Fibroblast of skin of right biceps (primary cell): ENCODE measurements at regions not wholly inside any gene's neighbourhood (a gene's known extent, or its start where the extent isn't known, plus 50 kb on each side); places are given as distances from the start of the nearest gene placed in this dataset.
"Not testable (repeated sequence)": the region's sequence is repeated elsewhere in the genome, so short reads cannot be mapped to it uniquely, and the experiment has no call there.

Source experiments
- DNase-seq: peaks from one replicate; pipeline ENCODE4 v3.0.0-alpha.2; 2013

DNA sequence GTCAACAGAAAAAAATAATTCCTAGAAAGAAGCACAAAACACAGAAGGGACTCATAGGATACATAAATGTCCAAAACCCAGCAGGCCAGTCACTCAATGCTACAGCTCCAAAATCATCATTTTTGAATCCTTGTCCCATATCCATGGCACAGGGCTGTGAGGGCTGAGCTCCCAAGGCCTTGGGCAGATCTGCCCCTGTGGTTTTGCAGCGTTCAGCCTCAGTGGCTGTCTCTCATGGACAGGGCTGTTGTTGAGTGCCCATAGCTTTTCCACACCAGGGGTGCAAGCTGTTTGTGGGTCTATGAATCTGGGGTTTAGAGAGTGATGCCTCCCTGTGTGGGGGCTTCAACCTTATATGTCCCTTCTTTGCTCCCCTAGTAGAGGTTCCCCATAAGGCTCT lies 243.2 kb downstream of the CWH43 start:
- DNase-seq: not testable (repeated sequence)

DNA sequence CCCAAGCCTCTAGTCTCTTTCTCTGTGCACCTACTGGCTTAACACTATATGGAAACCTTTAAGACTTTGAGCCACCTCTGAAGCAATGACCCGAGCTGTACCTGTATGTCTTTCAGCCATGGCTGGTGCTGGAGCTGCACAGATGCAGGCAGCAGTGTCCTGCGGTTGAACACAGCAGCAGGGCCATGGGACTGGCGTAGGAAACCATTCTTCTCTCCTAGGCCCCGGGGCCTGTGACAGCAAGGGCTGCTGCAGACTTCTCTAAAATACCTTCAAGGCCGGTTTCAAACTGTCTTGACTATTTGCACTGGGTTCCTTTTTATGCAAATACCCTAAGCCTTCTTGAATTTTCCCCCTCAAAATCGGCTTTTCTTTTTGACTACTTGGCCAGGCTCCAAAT lies 243.6 kb downstream of the CWH43 start:
- not testable (repeated sequence) for DNase-seq

DNA sequence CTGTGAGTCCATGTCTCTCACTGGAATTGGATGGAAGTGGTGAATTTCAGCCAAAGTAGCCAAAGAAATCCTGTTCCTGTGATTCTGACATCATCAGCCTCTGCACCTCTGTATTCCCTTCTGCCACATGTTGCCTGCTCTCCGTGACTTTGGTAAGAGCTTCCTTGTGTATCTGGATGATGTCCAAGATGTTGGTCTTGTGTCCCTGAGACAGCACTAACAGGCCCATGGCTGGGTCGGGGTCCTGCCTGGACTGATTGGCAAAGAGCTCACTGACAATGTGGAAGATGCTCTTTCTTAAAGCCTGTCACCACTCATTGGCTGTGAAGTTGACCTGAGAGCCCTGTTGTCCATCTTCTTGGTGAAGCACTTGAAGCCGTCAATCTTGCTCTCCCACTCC lies 247.3 kb downstream of the CWH43 start:
- DNase-seq: not testable (repeated sequence)

DNA sequence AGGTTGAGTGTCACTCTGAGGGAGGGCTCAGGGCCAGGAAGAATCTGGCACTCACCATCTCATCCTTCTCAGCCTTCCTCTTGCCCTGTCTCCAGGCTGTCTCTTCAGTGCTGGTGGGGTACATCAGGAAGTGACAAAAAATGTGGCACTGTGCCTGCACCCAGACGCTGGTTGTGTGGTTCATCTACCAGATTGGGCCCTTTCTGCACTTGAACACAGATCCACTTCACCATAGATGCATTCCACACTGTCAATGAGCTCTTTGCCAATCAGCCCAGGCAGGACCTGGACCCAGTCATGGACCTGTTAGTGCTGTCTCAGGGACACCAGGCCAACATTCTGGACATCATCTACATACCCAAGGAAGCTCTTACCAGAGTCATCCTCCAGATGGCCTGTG lies 247.7 kb downstream of the CWH43 start:
- DNase-seq: not testable (repeated sequence)

DNA sequence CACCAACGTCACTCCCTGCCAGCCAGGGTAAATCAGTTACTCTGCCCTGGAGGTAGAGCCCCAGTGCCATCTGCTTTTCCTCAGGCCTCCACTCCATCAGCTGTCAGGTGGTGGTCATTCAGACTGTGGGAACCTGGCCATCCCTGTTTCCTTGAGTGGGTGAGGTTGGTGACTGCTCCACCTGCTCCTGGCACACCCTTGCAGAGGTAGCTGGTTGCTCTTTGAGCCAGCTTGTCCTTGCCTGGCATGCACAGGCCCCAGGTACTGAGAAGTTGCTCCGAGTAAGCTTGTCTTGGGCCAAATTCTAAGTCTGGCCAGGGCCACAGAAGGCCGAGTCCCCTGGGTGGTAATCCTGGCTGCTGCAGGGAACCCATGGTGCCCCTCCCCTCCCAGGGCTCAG lies 248.3 kb downstream of the CWH43 start:
- DNase-seq: not testable (repeated sequence)

DNA sequence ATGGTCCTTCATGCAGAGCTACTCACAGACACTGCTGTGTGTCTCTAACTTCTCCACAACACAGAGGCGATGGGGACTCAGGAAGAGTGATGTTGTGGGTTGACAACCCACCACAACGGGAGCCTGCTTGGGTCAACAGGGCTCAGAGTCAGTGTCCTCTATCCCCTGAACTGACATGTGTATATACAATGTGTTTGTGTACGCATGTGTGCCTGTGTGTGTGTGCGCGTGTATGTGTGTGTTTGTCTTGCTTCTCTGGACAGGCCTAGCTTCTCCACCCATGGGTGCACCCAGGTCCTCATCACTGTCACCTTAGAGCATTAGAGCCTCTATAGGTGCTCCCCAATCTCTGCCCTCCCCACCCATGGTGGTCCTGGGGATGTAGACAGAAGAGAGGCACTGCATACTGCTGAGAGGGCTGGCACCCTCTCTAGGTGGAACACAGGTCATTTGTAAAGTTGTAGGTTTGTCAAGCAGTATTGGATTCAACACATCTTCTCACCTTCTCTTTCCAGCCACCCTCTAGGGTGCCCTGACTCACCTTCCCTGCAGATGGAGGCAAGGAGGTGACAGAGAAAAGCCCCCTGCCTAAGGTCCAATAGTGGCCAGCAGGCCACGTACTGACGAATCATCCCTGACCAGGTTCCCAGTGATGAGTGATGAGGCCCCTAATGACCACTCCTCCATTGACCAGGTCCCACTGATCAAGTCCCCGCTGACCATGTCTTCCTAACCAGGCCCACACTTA lies 249.5 kb downstream of the CWH43 start:
- DNase-seq: not testable (repeated sequence)

DNA sequence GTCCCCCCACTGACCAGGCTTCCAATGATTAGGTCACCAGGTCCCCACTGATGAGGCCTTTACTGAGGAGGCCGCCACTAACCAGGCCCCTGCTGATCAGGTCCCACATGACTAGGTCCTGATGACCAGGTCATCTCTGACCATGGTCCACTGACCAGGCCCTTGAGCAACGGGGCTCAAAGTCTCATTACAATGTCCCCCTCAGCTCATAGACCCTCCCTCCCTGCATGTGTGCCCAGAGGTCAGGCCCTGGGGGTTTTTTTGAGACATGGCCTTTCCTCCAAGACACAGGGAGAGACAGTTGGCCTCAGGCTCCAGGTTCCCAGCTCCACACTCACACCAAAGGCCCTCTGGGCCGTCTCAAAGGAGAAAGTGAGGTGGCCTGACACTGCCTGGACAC lies 250.4 kb downstream of the CWH43 start:
- DNase-seq: not testable (repeated sequence)

DNA sequence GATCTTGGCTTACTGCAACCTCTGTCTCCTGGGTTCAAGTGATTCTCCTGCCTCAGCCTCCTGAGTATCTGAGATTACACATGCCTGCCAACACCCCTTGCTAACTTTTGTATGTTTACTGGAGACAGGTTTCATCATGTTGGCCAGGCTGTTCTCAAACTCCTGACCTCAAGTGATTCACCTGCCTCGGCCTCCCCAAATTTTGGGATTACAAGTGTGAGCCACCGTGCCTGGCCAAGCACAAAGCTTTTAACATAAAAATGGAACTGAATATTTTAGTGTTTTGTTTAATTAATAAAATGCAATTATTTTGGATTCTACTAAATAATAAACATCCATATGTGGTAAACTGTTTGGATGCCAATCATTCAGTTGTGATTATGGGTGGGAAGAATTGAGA lies 255.2 kb downstream of the CWH43 start:
- not testable (repeated sequence) for DNase-seq

DNA sequence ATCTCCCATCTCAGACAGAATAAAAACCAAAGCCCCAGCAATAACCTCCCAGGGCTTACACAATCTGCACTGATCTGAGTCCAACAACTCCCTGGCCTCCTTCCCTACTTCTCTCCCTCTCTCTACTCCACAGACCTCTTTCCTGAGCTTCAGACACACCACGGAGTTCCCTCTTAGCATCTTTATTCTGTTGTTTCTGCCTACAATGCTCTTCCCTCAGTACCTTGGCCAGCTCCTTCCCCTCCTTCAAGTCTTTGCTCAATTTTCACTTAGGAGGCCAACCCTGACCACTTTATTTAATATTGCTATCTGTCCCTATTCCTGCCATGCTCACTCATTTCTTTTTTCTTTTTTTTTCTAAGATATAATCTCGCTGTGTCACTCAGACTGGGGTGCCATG lies 276.7 kb downstream of the CWH43 start:
- not testable (repeated sequence) for DNase-seq

DNA sequence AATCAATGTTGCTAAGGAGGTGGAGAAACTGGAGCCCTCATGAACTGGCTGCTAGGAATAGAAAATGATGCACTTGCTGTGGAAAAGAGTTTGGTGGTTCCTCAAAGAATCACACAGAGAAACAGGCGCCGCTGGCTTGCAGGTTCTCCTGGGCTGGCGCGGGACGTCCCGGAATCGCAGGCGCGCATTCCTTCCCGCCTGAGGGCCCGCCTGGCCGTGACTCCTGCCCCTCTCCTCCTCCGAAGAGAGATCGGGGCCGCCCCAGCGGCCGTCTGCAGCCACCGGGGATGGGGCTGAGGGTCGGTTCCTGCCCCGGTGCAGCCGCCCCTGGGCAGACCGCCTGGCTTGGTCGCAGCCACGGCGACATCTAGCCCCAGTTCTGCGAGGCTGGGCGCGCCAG lies 284.4 kb downstream of the CWH43 start:
- not testable (repeated sequence) for DNase-seq

DNA sequence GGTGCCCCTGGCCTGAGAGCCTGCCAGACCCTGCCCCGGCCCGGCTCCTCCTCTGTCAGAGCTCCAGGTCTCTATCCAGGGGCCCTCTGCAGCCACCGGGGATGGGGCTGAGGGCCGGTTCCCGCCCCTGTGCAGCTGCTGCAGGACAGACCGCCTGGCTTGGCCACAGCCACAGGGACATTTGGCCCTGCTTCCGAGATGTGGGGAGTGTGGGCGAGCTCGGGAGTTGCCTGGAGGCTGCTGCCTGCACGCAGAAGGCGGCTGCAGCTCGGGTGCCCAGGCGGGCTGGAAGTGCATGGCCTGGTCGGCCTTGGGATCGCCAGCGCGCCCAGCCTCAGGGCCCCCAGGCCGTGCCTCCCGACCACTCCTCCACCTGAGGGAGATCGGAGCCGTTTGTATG lies 284.8 kb downstream of the CWH43 start:
- not testable (repeated sequence) for DNase-seq

DNA sequence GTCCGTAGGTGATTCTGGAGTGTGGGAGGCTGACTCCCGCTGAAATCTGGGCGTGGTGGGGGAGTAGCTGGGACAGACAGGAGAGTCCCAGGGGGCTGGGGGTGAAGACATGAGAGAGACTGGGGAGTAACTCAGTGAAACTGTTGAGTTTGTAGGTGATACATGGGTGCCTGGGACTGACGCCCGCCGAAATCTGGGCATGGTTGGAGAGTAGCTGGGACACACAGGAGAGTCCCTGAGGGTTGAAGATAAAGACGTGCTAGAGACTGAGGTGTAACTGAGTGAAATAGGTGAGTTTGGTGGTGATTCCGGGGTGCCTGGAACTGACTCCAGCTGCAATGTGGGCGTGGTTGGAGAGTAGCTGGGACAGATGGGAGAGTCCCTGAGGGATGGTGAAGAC lies 299.8 kb downstream of the CWH43 start:
- DNase-seq: not testable (repeated sequence)

DNA sequence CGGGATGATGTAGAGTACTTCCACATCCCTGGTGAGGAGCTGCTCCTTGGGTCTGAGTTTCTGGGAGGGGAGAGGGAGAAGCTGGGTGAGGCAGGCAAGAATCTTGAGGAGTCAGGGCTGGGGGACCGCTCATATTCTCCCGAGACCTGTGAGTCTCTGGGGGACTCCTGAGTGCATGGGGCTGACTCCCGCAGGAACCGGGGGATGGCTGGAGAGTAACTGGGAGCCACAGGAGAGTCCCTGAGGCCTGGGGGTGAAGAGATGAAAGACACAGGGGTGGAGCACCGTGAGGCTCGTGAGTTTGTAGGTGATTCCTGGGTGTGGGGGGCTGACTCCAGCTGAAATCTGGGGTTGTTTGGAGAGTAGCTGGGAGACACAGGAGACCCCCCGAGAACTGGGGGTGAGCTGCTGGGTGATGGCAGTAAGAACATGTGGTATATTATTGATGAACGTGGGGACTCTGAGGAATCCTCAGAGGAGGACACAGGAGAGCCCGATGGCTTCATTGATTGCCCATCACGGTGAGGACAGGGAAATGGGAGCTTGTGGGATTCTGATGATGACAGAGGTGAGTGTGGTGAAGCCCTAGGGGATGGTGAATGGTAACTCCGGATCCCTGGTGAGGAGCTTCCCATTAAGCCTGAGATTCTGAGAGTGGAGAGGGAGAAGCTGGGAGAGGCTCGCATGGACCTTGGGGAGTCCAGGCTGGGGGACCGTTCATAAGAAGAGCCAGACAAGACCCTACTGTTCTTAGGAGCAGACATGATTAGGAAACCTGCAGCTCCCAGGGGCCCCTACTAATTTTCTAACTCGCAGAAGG lies 301.1 kb downstream of the CWH43 start:
- DNase-seq: not testable (repeated sequence)

DNA sequence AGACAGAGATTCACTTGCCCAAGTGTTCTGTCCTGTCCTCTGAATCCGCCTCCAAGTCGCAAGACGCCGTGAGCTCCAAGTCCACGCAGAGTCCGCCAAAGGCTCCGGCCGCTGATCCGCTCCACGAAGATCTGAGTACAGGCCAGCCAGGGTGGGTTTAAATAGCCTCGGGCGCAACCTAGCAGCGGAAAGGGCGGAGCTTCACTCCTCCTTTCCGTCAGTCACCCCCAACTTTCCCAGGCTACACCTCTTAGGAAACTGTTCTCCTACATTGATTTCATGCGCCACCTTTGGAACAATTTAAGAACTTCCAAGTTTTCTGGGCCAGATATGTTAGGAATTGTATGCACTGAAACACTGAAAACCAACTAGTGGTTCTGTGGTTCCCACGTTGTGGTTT lies 301.8 kb downstream of the CWH43 start:
- DNase-seq: peak; percentile 8

DNA sequence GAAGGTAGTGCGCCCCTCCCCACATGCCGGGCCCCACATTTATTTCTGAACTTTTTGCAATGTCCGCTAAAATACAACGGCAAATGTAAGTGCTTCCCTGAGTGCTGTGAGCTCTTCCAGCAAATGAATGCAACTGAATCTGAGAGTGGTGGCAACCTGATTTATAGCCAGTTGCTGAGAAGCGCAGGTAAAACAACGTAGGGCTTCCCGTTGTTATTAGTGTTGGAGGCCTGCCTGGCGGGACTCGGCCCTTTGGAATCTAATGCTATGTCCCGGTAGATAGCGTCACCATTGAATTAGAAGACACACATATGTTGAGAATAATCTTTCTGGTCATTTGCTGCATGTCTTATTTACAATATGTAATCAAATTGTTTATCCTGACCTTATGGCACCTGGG lies 302.7 kb downstream of the CWH43 start:
- DNase-seq: peak; percentile 1

DNA sequence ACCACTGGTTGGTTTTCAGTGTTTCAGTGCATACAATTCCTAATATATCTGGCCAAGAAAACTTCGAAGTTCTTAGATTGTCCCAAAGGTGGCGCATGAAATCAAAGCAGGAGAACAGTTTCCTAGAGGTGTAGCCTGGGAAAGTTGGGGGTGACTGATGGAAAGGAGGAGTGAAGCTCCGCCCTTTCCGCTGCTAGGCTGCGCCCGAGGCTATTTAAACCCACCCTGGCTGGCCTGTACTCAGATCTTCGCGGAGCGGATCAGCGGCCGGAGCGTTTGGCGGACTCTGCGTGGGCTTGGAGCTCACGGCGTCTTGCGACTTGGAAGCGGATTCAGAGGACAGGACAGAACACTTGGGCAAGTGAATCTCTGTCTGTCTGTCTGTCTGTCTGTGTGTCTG lies 328.7 kb downstream of the CWH43 start:
- not testable (repeated sequence) for DNase-seq

DNA sequence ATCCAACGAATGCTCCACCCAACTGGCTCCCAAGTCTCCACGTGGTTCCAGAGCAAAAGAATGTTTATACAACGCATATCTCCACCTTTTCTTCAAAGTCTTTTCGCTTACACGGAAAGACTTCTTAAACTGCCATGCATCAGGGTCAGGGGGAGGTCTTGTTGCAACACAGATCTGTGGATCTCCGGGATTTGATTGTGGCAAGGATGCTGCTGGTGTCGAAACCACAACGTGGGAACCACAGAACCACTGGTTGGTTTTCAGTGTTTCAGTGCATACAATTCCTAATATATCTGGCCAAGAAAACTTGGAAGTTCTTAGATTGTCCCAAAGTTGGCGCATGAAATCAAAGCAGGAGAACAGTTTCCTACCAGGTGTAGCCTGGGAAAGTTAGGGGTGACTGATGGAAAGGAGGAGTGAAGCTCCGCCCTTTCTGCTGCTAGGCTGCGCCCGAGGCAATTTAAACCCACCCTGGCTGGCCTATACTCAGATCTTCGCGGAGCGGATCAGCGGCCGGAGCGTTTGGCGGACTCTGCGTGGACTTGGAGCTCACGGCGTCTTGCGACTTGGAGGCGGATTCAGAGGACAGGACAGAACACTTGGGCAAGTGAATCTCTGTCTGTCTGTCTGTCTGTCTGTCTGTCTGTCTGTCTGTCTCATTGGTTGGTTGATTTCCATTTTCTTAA lies 334.8 kb downstream of the CWH43 start:
- DNase-seq: not testable (repeated sequence)

DNA sequence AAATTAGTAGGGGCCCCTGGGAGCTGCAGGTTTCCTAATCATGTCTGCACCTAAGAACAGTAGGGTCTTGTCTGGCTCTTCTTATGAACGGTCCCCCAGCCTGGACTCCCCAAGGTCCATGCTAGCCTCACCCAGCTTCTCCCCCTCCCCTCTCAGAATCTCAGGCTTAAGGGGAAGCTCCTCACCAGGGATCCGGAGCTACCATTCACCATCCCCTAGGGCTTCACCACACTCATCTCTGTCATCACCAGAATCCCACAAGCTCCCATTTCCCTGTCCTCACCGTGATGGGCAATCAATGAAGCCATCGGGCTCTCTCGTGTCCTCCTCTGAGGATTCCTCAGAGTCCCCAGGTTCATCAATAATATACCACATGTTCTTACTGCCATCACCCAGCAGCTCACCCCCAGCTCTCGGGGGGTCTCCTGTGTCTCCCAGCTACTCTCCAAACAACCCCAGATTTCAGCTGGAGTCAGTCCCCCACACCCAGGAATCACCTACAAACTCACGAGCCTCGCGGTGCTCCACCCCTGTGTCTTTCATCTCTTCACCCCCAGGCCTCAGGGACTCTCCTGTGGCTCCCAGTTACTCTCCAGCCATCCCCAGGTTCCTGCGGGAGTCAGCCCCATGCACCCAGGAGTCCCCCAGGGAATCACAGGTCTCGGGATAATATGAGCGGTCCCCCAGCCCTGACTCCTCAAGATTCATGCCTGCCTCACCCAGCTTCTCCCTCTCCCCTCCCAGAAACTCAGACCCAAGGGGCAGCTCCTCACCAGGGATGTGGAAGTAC lies 335.6 kb downstream of the CWH43 start:
- DNase-seq: not testable (repeated sequence)

DNA sequence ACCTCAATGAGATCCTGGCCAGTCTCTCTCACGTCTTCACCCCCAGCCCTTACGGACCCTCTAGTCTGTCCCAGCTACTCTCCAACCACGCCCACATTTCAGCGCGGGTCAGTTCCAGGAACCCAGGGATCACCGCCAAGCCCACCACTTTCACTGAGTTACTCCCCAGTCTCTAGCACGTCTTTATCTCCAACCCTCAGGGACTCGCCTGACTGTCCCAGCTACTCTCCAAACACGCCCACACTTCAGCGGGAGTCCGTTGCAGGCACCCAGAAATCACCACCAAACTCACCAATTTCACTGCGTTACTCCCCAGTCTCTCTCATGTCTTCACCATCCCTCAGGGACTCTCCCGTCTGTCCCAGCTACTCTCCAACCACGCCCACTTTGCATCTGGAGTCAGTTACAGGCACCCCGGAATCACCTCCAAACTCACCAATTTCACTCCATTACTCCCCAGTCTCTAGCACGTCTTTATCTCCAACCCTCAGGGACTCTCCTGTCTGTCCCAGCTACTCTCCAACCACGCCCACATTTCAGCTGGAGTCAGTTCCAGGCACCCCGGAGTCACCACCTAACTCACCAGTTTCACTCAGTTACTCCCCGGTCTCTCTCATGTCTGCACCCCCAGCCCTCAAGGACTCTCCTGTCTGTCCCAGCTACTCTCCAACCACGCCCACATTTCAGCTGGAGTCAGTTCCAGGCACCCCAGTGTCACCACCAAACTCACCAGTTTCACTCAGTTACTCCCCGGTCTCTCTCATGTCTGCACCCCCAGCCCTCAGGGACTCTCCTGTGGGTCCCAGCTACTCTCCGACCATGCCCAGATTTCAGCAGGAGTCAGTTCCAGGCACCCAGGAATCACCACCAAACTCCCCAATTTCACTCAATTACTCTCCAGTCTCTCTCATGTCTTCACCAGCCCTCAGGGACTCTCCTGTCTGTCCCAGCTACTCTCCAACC lies 336.8 kb downstream of the CWH43 start:
- not testable (repeated sequence) for DNase-seq

DNA sequence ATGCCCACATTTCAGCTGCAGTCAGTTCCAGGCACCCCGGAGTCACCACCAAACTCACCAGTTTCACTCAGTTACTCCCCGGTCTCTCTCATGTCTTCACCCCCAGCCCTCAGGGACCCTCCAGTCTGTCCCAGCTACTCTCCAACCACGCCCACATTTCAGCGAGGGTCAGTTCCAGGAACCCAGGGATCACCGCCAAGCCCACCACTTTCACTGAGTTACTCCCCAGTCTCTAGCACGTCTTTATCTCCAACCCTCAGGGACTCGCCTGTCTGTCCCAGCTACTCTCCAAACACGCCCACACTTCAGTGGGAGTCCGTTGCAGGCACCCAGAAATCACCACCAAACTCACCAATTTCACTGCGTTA lies 337.5 kb downstream of the CWH43 start:
- not testable (repeated sequence) for DNase-seq
